SK-N-SH (cell line): ENCODE measurements at regions not wholly inside any gene's neighbourhood (a gene's known extent, or its start where the extent isn't known, plus 50 kb on each side); places are given as distances from the start of the nearest gene placed in this dataset.

Source experiments
- FOSL2 ChIP-seq: IDR thresholded peaks from 2 replicates; pipeline ENCODE4 v1.4.0; 2012; ENCODE audit warnings: low read depth, mild to moderate bottlenecking, moderate library complexity, borderline replicate concordance
- FOXM1 ChIP-seq: IDR thresholded peaks from 2 replicates; pipeline ENCODE4 v1.4.0; 2012; ENCODE audit warnings: low read depth, mild to moderate bottlenecking
- GATA2 ChIP-seq: sonication (generic); formaldehyde crosslinking; IDR thresholded peaks from 2 replicates; pipeline ENCODE4 v1.5.0; 2020; ENCODE audit warnings: mild to moderate bottlenecking, missing genetic modification reagents
- NFIC ChIP-seq: IDR thresholded peaks from 2 replicates; pipeline ENCODE4 v1.4.0; 2012; ENCODE audit warnings: borderline replicate concordance
- SMC3 ChIP-seq: IDR thresholded peaks from 2 replicates; pipeline ENCODE4 v1.6.1; 2012; ENCODE audit warnings: low read depth, low read length, improper control_type of control experiment
- TCF12 ChIP-seq: IDR thresholded peaks from 2 replicates; pipeline ENCODE4 v1.4.0; 2012
- TF ChIP-seq, protein P1 (sequence below): fragments of 200-600 bp; sonication (generic); IDR thresholded peaks from 2 replicates; pipeline ENCODE4 v1.6.1; 2017; ENCODE audit warnings: antibody characterized with exemption, mild to moderate bottlenecking, moderate library complexity

DNA sequence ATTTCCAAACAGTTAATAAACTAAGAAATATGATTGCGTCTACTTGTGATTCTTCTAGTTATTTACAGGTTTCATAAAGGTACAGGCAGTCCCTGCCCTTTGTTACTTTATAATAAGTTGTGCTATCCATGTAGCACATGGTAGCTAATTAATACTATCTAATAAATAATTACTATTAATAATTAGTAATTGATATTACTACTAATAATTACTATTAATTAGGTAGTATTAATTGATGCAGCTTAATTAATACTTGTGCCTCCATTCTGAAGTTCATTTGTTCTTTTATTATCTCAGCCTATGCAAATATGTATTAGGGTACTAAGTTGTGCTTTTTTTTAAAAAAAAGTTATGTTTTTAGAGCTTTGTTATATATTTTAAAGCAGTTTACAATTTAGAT lies 92.3 kb upstream of the TRHDE start:
- no peak for TF ChIP-seq FOSL2
- TF ChIP-seq GATA2 (CRISPR knock-in tag), result no peak
- TF ChIP-seq, protein P1, sequence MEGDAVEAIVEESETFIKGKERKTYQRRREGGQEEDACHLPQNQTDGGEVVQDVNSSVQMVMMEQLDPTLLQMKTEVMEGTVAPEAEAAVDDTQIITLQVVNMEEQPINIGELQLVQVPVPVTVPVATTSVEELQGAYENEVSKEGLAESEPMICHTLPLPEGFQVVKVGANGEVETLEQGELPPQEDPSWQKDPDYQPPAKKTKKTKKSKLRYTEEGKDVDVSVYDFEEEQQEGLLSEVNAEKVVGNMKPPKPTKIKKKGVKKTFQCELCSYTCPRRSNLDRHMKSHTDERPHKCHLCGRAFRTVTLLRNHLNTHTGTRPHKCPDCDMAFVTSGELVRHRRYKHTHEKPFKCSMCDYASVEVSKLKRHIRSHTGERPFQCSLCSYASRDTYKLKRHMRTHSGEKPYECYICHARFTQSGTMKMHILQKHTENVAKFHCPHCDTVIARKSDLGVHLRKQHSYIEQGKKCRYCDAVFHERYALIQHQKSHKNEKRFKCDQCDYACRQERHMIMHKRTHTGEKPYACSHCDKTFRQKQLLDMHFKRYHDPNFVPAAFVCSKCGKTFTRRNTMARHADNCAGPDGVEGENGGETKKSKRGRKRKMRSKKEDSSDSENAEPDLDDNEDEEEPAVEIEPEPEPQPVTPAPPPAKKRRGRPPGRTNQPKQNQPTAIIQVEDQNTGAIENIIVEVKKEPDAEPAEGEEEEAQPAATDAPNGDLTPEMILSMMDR, result no peak
- no peak for TF ChIP-seq SMC3
- TF ChIP-seq NFIC, result no peak
- no peak for TF ChIP-seq FOXM1
- TF ChIP-seq TCF12, result no peak
